GM21367 (cell line): ENCODE measurements at regions not wholly inside any gene's neighbourhood (a gene's known extent, or its start where the extent isn't known, plus 50 kb on each side); places are given as distances from the start of the nearest gene placed in this dataset.
"Not testable (repeated sequence)": the region's sequence is repeated elsewhere in the genome, so short reads cannot be mapped to it uniquely, and the experiment has no call there.

ENCODE experiments used
- ATAC-seq: cut with Tn5 transposase; IDR thresholded peaks from one replicate; pipeline ENCODE4 v1.9.1; 2021; ENCODE audit not compliant: unreplicated experiment

DNA sequence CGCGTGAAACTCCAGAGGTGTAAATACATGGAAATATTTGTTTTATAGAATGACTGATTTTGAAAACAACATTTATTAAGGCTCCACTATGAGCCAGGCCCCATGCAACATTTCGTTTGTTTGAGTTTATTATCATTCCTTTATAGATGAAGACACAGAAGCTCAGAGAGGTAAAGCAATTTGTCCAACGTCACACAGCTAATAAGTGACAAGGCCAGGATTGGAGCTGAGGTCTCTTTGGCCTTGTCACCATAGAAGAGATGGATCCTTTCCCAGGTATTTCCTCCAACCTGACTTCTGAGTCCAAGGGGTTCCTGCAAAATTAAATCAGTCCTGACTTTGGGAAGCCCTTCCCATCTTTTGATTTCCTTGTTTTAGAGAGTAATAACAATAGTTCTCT lies 98.0 kb downstream of the SYF2 start:
- ATAC-seq, result no peak

DNA sequence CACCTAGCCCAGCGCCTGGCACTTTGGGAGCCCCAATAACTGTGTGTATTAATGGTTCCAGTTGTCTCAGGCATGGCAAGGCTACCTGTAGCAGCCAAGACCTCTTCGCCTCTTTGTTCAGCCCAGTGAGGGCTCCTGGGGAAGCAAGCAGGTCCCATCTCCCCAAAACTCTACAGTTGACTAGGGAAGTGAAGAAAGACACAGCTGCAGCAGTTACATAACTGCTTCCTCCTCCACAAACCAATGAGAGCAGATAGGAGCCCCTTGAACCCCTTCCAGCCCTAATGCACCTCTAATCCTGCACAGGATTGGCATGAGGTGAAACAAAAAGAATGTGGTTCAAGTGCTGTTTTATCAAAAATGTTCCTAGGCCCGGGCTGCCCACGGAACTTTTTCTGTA lies 100.5 kb downstream of the SYF2 start:
- no peak for ATAC-seq

DNA sequence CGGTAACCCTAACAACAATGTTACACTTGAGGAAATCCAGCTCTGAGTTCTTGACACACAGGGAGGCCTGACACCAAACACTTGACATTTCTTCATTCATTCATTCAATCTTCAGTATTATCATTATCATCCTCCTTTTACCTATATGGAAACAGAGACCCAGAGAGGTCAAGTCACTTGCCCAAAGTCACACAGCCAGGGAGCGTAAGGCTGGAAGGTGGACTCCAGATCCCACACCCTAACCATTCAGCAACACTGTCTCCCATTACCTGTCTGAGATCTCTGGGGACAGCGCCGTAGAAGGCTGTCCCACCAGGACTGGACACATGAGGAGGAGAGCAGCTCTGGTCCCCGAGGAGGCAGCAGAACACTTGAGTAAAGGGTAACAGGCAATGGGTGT lies 101.4 kb downstream of the SYF2 start:
- no peak for ATAC-seq

DNA sequence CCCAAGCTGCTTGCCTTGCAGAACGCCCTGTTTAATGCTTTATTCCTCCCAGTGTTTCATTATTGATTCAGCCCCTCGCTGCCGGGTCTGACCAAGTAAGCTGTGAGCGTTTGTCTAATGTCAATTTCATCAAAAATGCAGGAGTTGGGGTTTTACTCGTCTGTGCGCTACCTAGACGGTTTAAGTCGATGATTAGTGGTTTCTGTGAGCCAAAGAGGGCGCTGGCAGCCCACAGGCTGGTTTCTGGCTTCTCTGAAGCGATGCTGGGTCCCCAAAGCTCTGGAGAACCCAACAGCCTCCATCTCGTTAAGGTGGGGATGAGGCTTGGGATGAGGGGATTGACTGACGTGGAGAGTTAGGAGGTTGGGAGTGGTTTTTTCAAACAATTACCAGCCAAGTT lies 102.9 kb downstream of the SYF2 start:
- ATAC-seq, result no peak

DNA sequence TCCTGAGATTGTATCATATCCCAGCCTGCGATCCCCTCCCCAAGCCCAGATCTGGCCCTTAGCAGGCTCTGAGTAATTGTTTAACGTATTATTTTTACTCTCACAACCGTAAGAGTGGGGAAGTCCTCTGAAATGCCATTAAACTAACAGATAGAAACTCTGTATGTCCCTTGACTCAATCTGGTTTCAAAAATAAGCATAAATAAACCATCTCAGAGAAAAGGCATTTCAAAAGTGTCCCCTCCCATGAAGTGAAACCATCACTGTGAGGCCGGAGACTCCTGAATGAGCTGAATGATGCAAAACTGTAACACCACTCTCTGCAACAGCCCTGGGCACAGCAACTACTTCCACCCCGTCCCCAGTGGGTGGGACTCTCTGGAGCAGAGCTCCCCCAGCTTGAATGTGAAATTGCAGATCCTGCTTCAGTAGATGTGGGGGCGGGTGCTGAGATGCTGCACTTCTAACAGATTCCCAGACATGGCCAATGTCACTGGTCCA lies 104.1 kb downstream of the SYF2 start:
- ATAC-seq, result no peak

DNA sequence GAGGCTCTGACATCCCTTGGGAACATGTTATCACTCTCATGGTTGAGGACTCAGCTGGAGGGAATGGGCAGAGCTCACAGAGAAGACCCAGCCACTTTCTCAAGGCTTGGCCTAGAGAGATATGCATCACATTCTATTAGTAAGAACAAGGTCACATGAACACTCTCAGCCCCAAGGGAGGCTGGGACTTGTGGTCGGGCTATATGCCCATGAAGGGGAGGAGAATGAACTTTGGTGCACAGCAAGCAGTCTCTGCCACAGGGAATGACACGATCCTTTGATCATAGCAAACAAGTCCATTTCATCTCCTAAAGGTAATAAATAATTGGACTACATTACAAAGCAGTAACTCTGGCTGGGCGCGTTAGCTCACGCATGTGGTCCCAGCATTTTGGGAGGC lies 105.7 kb downstream of the SYF2 start:
- no peak for ATAC-seq

DNA sequence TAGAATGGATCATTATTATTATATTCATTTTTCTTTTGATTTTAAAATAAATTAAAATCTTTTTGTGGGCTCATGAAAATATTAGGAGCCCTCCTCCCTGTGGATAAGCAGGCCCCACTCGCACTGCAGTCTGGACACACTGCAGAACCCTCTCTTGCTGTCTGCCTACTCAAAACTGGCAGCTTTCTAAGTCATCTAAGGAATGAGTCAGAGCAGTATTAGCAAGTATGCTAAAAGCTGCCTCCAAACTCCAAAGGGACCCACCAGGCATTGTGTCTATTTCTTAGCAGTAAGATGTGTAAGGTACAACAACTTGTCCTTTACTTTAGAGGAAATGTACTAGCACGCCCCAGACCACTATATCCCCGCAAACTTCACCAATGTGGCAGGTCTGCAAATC lies 108.8 kb downstream of the SYF2 start:
- no peak for ATAC-seq

DNA sequence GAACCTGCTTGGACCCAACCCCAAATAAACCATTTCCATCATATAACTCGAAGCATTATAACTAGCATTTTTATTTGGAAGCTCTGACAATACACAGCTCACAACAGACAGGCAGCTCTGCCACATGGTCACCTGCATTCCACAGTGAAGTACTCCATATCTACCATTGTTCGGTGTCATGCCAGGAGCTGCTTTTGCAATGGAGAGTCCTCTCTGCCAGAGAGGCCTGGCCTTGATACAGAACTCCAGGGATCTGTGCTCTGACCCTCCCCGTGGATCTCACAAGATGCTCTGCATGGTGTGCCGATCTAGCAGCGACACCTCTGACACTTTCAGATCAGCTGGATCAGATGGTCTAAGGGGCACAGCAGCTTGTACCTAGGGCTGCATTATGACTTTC lies 109.6 kb downstream of the SYF2 start:
- no peak for ATAC-seq

DNA sequence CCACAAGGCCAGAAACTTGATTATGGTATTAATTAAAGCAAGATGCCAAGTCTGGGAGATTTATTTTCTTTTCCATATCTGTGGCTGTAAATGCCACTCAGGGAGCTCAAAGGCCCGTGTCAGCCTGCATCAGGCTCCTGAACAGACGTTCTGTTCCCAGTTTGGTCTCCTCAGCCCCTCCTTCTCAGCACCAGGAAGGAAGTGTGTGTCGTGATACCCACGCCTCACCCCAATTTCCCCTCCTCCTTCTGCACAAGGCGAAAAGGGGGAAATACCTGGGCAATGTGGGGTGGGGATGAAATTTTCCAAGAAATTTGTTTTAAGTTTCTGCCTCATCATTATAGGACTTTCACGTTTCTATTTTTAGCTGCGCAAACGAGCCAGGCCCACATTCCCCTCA lies 112.0 kb downstream of the SYF2 start:
- no peak for ATAC-seq

DNA sequence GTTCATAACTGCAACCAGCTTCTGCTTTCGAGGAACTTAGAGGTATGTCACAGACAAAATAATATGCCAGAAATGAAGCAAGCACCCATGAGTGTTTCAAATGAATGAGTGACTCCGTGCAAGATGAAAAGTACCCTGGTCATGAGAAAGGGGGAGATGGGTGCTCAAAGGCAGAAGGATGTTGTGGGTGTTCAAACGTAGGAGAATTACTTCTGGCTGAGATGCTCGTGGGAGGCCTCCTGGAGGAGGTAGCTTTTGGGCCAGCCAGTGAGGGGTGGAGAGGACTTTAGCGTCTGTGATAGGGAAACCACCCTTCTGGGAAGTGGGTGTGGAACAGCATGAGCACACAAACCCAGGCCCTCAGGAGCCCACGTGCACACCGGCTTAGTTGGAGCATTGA lies 113.8 kb downstream of the SYF2 start:
- ATAC-seq, result no peak

DNA sequence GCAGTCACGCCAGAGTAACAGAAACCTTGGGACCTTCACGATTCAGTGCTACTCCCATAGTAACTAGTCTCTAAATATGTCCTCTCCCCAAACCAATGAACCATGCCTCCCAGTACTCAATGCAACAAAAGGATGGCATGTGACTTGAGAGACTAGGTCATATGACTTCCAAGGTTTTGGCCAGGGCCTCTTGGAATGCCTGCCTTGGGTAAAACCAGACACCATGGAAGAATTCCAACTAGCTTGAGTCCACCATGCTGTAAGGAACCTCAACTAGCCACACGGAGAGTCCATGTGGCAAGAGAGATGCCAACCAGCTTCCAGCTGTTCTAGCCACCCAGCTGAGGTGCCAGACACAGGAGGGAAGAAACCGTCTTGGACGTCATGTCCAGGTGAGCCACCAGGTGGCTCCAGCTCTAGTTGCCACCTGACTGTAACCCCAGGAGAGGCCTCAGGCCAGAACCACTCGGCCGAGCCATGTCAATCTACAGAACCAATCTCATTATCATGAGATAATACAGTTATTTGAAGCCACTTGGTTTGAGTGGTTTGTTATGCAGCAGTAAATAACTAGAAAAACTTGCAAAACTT lies 115.0 kb downstream of the SYF2 start:
- no peak for ATAC-seq

DNA sequence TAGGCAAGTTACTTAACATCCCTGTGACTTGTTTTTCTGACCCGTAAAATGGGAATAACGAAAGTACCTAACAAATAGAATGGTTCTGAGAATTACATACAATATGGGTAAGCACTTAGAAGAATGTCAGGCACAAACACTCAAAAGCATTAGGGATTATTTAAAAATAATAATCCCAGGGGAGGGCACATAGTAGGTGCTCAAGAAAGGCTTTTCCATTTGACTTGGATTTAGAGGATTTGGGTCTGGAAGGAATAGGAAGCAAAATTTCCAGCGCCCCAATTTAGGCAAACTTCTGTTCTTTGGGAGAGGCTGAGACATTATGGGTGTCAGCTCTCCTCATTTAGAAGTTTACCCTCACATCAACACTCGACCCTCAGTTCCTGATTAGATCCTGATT lies 115.5 kb downstream of the SYF2 start:
- no peak for ATAC-seq

DNA sequence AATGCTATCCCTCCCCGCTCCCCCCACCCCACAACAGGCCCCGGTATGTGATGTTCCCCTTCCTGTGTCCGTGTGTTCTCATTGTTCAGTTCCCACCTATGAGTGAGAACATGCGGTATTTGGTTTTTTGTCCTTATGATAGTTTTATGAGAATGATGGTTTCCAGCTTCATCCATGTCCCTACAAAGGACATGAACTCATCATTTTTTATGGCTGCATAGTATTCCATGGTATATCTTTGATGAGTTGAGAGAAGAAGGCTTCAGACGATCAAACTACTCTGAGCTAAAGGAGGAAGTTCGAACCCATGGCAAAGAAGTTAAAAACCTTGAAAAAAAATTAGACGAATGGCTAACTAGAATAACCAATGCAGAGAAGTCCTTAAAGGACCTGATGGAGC lies 116.2 kb downstream of the SYF2 start:
- ATAC-seq, result not testable (repeated sequence)

DNA sequence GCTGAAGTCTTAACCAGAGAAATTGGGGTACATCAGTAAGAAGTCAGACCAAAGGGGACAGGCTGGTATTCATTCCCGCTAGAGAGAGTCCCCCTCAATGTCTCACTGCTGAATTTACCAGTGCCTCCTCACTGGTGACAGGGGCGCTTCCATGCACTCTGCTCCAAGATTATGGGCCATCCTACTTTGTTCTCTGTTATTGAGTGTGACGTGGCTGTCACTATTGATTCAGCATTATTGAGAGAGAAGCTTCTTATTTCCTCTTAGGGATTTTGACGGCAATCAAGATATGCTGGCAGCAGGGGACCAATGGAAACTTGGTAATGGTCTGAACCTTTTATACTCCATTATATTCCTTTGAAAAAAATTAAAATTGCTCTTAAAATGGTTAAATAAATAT lies 118.6 kb downstream of the SYF2 start:
- ATAC-seq, result no peak

DNA sequence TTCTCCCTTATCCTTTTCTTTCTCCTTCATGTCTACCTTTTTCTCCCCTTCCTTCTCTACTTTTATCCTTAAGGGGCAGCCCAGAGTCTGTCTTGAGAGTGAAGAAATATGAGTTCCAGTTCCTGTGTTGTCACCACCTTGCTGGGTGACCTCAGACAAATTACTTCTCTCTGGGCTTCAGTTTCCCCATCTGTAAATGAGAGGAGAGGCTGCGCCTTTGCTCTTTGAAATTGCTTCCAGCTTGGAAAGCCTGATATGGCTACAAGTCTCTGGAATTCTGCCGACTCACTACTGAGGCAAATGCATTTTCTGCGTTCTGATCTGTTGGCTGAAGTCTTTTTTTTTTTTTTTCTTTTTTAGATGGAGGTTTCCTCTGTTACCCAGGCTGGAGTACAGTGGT lies 119.2 kb downstream of the SYF2 start:
- ATAC-seq, result no peak

DNA sequence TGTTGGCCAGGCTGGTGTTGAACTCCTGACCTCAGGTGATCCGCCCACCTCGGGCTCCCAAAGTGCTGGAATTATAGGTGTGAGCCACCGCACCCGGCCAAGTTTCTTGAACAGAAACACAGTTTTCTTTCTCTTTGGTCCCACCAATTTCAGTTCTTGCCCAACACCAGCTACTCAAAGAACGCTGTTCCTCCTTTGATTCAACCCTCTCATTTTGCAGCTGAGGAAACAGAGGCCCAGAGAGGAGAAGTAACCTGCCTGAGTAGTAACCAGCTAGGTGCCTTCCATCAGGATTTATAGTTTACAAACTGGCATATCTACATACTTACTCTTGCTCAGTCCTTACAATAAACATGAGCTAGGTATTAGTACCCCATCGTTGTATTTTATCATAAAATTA lies 119.9 kb downstream of the SYF2 start:
- no peak for ATAC-seq

DNA sequence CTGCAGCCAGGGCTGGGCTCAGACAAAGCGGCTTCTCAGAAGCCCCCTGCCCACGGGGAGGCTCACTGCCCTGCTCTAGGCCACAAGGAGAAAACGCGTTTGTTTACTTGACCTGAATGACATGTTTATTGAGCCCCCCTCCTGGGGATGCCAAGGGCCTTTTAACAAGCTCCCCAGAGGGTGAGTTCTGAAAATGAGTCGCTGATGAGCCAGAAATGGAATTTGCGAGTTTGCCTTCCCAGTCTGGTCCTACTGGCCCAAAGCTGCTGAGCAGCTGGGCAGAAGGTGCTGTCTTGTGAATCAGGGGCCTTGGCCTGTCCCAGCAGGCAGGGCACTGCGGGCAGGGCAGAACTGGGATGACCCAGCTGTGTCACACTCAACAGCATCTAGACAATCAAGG lies 120.6 kb downstream of the SYF2 start:
- ATAC-seq, result no peak

DNA sequence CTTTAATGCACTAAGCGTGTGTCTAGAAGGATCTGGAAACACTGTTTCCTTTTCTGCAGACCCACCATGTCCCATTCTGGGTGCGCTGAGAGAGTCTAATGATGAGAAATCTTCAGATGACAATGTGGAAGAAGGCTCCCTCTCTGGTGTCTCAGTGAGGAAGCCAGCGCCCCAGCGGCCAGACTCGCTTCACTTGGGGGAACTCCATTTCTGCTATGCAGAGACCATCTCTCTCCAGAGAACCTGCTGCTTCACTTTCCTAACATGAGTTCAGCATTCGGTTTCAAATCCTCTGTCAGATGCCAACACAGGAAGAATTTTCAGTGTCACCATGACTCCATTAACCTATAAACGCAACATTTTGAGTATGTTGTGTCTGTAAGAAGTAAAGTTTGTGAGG lies 121.8 kb downstream of the SYF2 start:
- no peak for ATAC-seq

DNA sequence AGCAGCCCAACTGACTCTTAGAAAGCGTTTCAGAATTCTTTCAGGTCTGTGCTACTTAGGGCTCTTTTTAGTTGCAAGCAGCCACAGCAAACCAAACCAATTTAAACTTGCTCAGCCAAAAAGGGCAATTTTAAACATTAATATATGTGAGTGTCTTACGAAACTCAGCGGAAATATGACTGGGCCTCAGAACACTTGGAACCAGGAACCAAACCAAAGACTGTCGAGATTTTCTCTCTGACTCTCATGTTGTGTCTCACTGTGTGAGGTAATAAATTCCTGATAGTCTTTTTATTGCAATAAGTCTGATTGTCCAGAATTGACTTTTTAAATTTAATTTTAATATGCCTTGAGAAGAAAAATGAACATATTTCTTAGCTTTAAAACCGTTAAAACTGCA lies 122.3 kb downstream of the SYF2 start:
- no peak for ATAC-seq

DNA sequence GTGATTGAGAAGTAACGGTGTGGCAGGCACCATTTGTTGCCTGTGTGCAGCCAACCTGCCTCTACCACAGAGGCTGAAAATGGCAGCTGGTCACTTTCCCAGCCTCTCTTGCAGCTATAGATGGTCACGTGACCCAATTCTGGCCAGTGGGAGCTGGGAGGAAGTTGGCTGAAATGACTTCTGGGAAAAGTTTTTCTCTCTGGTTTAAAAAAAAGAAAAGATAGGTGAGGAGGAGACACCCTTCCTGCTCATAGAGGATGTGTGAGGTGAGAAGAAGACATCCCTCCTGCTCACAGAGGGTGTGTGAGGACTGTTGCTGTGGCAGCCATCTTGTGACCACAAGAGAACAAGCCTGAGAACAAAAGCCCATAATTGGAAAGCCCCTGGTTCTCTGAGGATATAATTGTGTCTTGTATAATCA lies 122.8 kb downstream of the SYF2 start:
- ATAC-seq, result no peak

DNA sequence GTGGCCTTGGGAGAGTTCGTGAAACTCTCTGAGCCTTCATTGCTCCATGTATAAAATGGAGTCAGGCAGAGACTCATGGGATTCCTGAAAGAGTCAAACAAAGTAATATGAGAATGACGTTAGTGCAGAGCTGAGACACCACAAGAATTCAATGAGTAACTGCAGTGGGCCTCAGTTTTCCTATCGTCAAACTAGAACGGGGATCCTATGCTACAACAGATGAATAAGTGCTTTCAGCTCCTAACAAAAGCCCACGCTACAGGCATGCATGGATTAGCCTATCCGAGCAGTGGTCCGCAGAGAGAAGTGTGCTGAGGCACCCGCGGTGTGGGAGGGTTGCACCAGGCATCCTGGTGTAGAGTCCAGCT lies 124.7 kb downstream of the SYF2 start:
- no peak for ATAC-seq

DNA sequence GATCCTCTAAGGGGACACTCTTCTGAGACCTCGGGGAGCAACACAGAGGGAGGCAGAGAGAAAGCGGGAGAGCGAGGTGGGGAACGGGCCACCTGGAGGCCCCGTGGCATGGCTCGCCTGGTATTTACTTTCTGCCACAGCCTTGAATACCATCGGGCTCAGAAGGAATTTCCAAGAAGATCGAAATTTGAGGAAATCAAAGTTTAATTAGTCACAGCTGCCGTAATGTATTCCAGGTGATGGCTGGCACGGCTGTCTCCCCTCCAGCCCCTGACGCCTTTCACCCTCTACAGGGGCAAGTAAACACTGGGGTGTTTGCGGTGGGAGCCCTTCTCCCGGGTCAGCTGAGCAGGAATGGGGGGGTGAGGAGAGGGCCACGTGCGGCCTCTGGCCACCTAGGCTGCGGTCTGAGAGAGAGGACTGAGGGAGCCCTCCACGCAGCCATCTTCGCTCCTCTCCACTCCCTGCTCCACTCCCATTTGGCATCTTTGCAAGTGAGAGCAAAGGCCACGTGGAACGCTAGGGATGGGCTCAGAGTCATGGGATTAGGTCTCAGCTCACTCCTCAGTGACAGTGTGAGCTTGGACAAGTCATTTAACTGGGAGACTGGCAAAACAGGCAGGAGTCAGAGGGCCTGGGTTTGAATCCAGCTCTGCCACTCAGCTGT lies 125.2 kb downstream of the SYF2 start:
- no peak for ATAC-seq

DNA sequence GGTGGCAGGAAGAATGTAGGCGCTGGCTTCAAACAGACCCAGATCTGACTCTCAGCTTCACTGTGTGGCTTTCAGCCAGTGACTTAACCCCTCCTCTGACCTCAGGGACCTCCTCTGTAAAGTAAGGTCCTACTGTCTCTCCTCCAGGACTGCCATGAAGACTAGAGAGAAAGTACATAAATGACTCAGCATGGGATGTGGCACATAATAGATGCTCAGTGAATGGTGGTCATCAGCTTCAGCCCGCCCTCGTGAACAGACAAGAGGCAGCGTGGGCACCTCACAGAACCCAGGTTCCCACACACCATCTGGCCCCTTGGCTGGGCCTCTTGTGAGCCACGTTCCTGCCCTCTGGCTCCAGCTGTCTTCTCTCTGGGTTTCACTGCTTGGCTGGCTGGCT lies 126.0 kb downstream of the SYF2 start:
- no peak for ATAC-seq
